DOHH2 (cell line): ENCODE measurements at regions not wholly inside any gene's neighbourhood (a gene's known extent, or its start where the extent isn't known, plus 50 kb on each side); places are given as distances from the start of the nearest gene placed in this dataset.

ENCODE experiments used
- H3F3A ChIP-seq: fragments of 200-600 bp; sonication (generic), shearing (Covaris generic); 2 replicates; pipeline ENCODE4 v1.6.0; 2016; ENCODE audit warnings: antibody characterized with exemption, mild to moderate bottlenecking; ENCODE audit not compliant: control insufficient read depth, insufficient read depth
- H3K27ac ChIP-seq: fragments of 200-600 bp; sonication (generic); 2 replicates; pipeline ENCODE4 v1.5.1; 2014; ENCODE audit warnings: low read depth, mild to moderate bottlenecking, low read length, moderate library complexity
- H3K27me3 ChIP-seq: fragments of 200-600 bp; sonication (generic); 2 replicates; pipeline ENCODE4 v1.6.1; 2014; ENCODE audit warnings: mild to moderate bottlenecking, low read length, mixed read lengths; ENCODE audit not compliant: control insufficient read depth
- H3K36me3 ChIP-seq: fragments of 200-600 bp; sonication (generic); 2 replicates; pipeline ENCODE4 v1.6.1; 2014; ENCODE audit warnings: mild to moderate bottlenecking, low read length, moderate library complexity, mixed read lengths; ENCODE audit not compliant: control insufficient read depth
- H3K4me1 ChIP-seq: fragments of 200-600 bp; sonication (generic); 2 replicates; pipeline ENCODE4 v1.6.1; 2014; ENCODE audit warnings: mild to moderate bottlenecking, low read length, mixed read lengths; ENCODE audit not compliant: control insufficient read depth
- H3K4me2 ChIP-seq: fragments of 200-600 bp; sonication (generic); 2 replicates; pipeline ENCODE4 v1.6.0; 2014; ENCODE audit warnings: mild to moderate bottlenecking, low read length, moderate library complexity
- H3K4me3 ChIP-seq: fragments of 200-600 bp; sonication (generic); 2 replicates; pipeline ENCODE4 v1.5.1; 2014; ENCODE audit warnings: mild to moderate bottlenecking, low read length, mixed read lengths
- H3K79me2 ChIP-seq: fragments of 200-600 bp; sonication (generic); 2 replicates; pipeline ENCODE4 v1.6.1; 2014; ENCODE audit warnings: mild to moderate bottlenecking, low read length, mixed read lengths; ENCODE audit not compliant: control insufficient read depth
- H3K9me2 ChIP-seq: fragments of 200-600 bp; sonication (generic); replicated peaks from 2 replicates; pipeline ENCODE4 v1.6.1; 2014; ENCODE audit warnings: mild to moderate bottlenecking, low read length, mixed read lengths; ENCODE audit not compliant: control insufficient read depth
- H3K9me3 ChIP-seq: fragments of 200-600 bp; sonication (generic); 2 replicates; pipeline ENCODE4 v1.6.1; 2014; ENCODE audit warnings: antibody characterized with exemption, low read length, mixed read lengths; ENCODE audit not compliant: control insufficient read depth, insufficient read depth
- H4K20me1 ChIP-seq: fragments of 200-600 bp; sonication (generic); 2 replicates; pipeline ENCODE4 v1.6.0; 2014; ENCODE audit warnings: low read depth, mild to moderate bottlenecking, antibody characterized with exemption, low read length, moderate library complexity; ENCODE audit not compliant: control insufficient read depth, insufficient read depth
- CTCF ChIP-seq: fragments of 200-600 bp; sonication (generic); IDR thresholded peaks from one replicate; pipeline ENCODE4 v1.5.1; 2014; ENCODE audit warnings: antibody characterized with exemption, mild to moderate bottlenecking, low read depth, low read length; ENCODE audit not compliant: poor library complexity, severe bottlenecking
- EZH2phosphoT487 ChIP-seq: fragments of 200-600 bp; sonication (generic); IDR thresholded peaks from 2 replicates; pipeline ENCODE4 v1.6.1; 2017; ENCODE audit warnings: borderline replicate concordance, mild to moderate bottlenecking, antibody characterized with exemption, low read length, moderate library complexity, mixed read lengths

- no peak overlapping the region for H3K4me2 ChIP-seq
- H3K27me3 ChIP-seq: no peaks in the 10 kb centered on the region
- H3K4me1 ChIP-seq: no peaks in the 10 kb centered on the region
- no peaks in the 10 kb centered on the region for H4K20me1 ChIP-seq
- no peaks in the 10 kb centered on the region for H3F3A ChIP-seq
- H3K36me3 ChIP-seq: no peaks in the 10 kb centered on the region
- no peak overlapping the region for H3K4me3 ChIP-seq
- no peaks in the 10 kb centered on the region for H3K9me2 ChIP-seq
- H3K9me3 ChIP-seq: no peaks in the 10 kb centered on the region
- H3K27ac ChIP-seq: no peak overlapping the region
- TF ChIP-seq CTCF (no peak), EZH2phosphoT487 (no peak)
- H3K79me2 ChIP-seq: no peaks in the 10 kb centered on the region
Measured at GRCh38 chr13:22196777-22197176, 525.9 kb downstream of the FGF9 start.

GRCh38 chr13:22198001-22198400, 527.1 kb downstream of the FGF9 start:
- no peaks in the 10 kb centered on the region for H3K79me2 ChIP-seq
- no peaks in the 10 kb centered on the region for H3K9me2 ChIP-seq
- H3K4me2 ChIP-seq: no peak overlapping the region
- no peaks in the 10 kb centered on the region for H3K27me3 ChIP-seq
- TF ChIP-seq EZH2phosphoT487: no peak
- no peak for TF ChIP-seq CTCF
- no peaks in the 10 kb centered on the region for H3K36me3 ChIP-seq
- H3K9me3 ChIP-seq: no peaks in the 10 kb centered on the region
- H3K4me1 ChIP-seq: no peaks in the 10 kb centered on the region
- no peak overlapping the region for H3K27ac ChIP-seq
- H3F3A ChIP-seq: no peaks in the 10 kb centered on the region
- no peaks in the 10 kb centered on the region for H4K20me1 ChIP-seq
- no peak overlapping the region for H3K4me3 ChIP-seq

- Histone ChIP-seq H3K9me3 (no peaks in the 10 kb centered on the region), H3K36me3 (no peaks in the 10 kb centered on the region), H3F3A (no peaks in the 10 kb centered on the region), H3K27ac (no peak overlapping the region), H3K27me3 (no peaks in the 10 kb centered on the region), H3K4me2 (no peak overlapping the region), H3K79me2 (no peaks in the 10 kb centered on the region), H4K20me1 (no peaks in the 10 kb centered on the region), H3K4me1 (no peaks in the 10 kb centered on the region), H3K9me2 (no peaks in the 10 kb centered on the region), H3K4me3 (no peak overlapping the region)
- TF ChIP-seq EZH2phosphoT487 (no peak), CTCF (no peak)
Measured at GRCh38 chr13:22198641-22199217, 527.9 kb downstream of the FGF9 start.
